ENCODE measurements at regions not wholly inside any gene's neighbourhood (a gene's known extent, or its start where the extent isn't known, plus 50 kb on each side); places are given as distances from the start of the nearest gene placed in this dataset.

DNA sequence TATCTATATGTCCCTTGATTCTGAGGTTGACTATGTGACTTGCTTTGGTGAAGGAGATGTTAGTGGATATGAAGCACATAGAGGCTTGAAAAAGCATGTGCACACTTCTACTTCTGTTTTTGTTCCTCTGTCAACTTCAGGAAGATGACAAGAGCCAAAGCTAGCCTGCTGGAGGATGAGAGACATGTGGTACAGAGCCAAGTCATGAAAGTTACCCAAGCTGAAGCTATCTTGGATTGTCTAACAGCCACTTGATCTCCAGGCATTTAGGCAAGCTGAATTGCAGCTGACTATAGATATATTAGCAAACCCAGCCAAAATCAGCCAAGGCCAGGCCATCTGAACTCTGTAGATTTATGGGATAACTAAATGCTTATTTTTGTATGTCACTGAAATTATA, 70.8 kb upstream of the DYNLT3 start:
- H3K9ac ChIP-seq (ENCODE audit: low read length): no peak overlapping the region
- no peaks in the 10 kb centered on the region for H3K9me3 Mint-ChIP-seq (ENCODE audit: unreplicated experiment)
- no peak overlapping the region for H3K4me2 ChIP-seq (ENCODE audit: low read length)
- DNase-seq (ENCODE audit: low read depth) (no peak), FAIRE-seq (peak; percentile 50)
- H3K4me3 ChIP-seq (ENCODE audit: insufficient read depth, low read depth, low read length): no peak overlapping the region
- H4K20me1 ChIP-seq (ENCODE audit: insufficient read depth, low read length): no peaks in the 10 kb centered on the region
- peaks cover 6% of the 10 kb centered on the region for H3K36me3 Mint-ChIP-seq (ENCODE audit: low read depth, unreplicated experiment)
- no peak overlapping the region for H2AFZ ChIP-seq (ENCODE audit: low read depth, low read length)
- H3K4me1 ChIP-seq (ENCODE audit: insufficient read depth, low read length): peaks cover 3% of the 10 kb centered on the region
- no peak overlapping the region for H3K27ac Mint-ChIP-seq (ENCODE audit: unreplicated experiment)
- H3K79me2 ChIP-seq (ENCODE audit: insufficient read depth, low read length): peaks cover 4% of the 10 kb centered on the region
- H3K27me3 Mint-ChIP-seq (ENCODE audit: low read depth, unreplicated experiment): no peaks in the 10 kb centered on the region
- no peaks in the 10 kb centered on the region for H3K36me3 ChIP-seq (ENCODE audit: insufficient read depth, low read length)
- H3K27me3 ChIP-seq (ENCODE audit: insufficient read depth, low read length): no peaks in the 10 kb centered on the region
- no peak overlapping the region for H3K4me3 Mint-ChIP-seq (ENCODE audit: unreplicated experiment)
- no peak overlapping the region for H3K27ac ChIP-seq (ENCODE audit: low read depth, low read length)
- TF ChIP-seq, protein P1, sequence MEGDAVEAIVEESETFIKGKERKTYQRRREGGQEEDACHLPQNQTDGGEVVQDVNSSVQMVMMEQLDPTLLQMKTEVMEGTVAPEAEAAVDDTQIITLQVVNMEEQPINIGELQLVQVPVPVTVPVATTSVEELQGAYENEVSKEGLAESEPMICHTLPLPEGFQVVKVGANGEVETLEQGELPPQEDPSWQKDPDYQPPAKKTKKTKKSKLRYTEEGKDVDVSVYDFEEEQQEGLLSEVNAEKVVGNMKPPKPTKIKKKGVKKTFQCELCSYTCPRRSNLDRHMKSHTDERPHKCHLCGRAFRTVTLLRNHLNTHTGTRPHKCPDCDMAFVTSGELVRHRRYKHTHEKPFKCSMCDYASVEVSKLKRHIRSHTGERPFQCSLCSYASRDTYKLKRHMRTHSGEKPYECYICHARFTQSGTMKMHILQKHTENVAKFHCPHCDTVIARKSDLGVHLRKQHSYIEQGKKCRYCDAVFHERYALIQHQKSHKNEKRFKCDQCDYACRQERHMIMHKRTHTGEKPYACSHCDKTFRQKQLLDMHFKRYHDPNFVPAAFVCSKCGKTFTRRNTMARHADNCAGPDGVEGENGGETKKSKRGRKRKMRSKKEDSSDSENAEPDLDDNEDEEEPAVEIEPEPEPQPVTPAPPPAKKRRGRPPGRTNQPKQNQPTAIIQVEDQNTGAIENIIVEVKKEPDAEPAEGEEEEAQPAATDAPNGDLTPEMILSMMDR (IDR thresholded peaks at IDR 0.05; ENCODE audit: insufficient read depth, low read depth, low read length): no peak
- TF ChIP-seq EZH2 (IDR thresholded peaks at IDR 0.05; ENCODE audit: insufficient read depth, low read length): no peak
- peaks cover 6% of the 10 kb centered on the region for H3K9me3 ChIP-seq (ENCODE audit: insufficient read depth, low read depth, low read length)
- H3K4me1 Mint-ChIP-seq (ENCODE audit: low read depth, unreplicated experiment): peaks cover 2% of the 10 kb centered on the region

DNA sequence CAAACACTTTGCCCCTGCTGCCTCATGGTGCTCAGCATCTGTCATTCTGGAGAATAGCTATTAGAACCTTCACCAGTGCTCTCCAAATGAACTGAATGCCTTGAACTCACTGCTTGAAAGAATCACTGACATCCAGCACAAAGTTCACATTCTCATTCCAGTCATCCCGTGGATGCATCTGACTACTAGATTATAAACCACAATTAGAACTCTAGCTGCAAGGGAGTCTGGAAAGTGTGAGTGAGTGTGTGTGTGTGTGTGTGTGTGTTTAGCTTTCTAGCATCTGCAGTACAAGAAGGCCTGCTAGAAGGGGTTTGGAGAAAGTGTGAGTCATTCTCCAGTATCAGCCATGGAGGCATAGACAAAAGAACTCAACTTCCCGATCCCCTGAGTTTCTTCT, 71.3 kb upstream of the DYNLT3 start:
- H3K27ac ChIP-seq (ENCODE audit: low read depth, low read length): no peak overlapping the region
- Mint-ChIP-seq H3K9me3 (ENCODE audit: unreplicated experiment) (no peaks in the 10 kb centered on the region), H3K36me3 (ENCODE audit: low read depth, unreplicated experiment) (peaks cover 6% of the 10 kb centered on the region), H3K4me1 (ENCODE audit: low read depth, unreplicated experiment) (peaks cover 2% of the 10 kb centered on the region), H3K27me3 (ENCODE audit: low read depth, unreplicated experiment) (no peaks in the 10 kb centered on the region), H3K27ac (ENCODE audit: unreplicated experiment) (no peak overlapping the region), H3K4me3 (ENCODE audit: unreplicated experiment) (no peak overlapping the region)
- FAIRE-seq (no peak), DNase-seq (ENCODE audit: low read depth) (no peak)
- no peaks in the 10 kb centered on the region for H4K20me1 ChIP-seq (ENCODE audit: insufficient read depth, low read length)
- no peak overlapping the region for H3K9ac ChIP-seq (ENCODE audit: low read length)
- no peak overlapping the region for H2AFZ ChIP-seq (ENCODE audit: low read depth, low read length)
- H3K4me2 ChIP-seq (ENCODE audit: low read length): no peak overlapping the region
- H3K27me3 ChIP-seq (ENCODE audit: insufficient read depth, low read length): no peaks in the 10 kb centered on the region
- peaks cover 6% of the 10 kb centered on the region for H3K9me3 ChIP-seq (ENCODE audit: insufficient read depth, low read depth, low read length)
- no peak for TF ChIP-seq EZH2 (IDR thresholded peaks at IDR 0.05; ENCODE audit: insufficient read depth, low read length)
- TF ChIP-seq, protein P1 (IDR thresholded peaks at IDR 0.05; ENCODE audit: insufficient read depth, low read depth, low read length): no peak
- H3K79me2 ChIP-seq (ENCODE audit: insufficient read depth, low read length): no peaks in the 10 kb centered on the region
- H3K4me1 ChIP-seq (ENCODE audit: insufficient read depth, low read length): peaks cover 3% of the 10 kb centered on the region
- no peak overlapping the region for H3K4me3 ChIP-seq (ENCODE audit: insufficient read depth, low read depth, low read length)
- H3K36me3 ChIP-seq (ENCODE audit: insufficient read depth, low read length): no peaks in the 10 kb centered on the region

- no peaks in the 10 kb centered on the region for H3K27me3 Mint-ChIP-seq (ENCODE audit: low read depth, unreplicated experiment)
- peak; percentile 89 for FAIRE-seq
- peaks cover 3% of the 10 kb centered on the region for H3K4me1 ChIP-seq (ENCODE audit: insufficient read depth, low read length)
Observed at GRCh38 chrX:37921758-37922157, 74.4 kb upstream of the DYNLT3 start.

More at GRCh38 chrX:37921758-37922157, 74.4 kb upstream of the DYNLT3 start:
- Mint-ChIP-seq H3K4me3 (ENCODE audit: unreplicated experiment) (no peak overlapping the region), H3K9me3 (ENCODE audit: unreplicated experiment) (no peaks in the 10 kb centered on the region), H3K27ac (ENCODE audit: unreplicated experiment) (no peak overlapping the region), H3K4me1 (ENCODE audit: low read depth, unreplicated experiment) (peaks cover 4% of the 10 kb centered on the region), H3K36me3 (ENCODE audit: low read depth, unreplicated experiment) (peaks cover 6% of the 10 kb centered on the region)
- Histone ChIP-seq H3K4me3 (ENCODE audit: insufficient read depth, low read depth, low read length) (no peak overlapping the region), H3K9me3 (ENCODE audit: insufficient read depth, low read depth, low read length) (peaks cover 6% of the 10 kb centered on the region), H3K79me2 (ENCODE audit: insufficient read depth, low read length) (no peaks in the 10 kb centered on the region), H4K20me1 (ENCODE audit: insufficient read depth, low read length) (no peaks in the 10 kb centered on the region), H3K9ac (ENCODE audit: low read length) (no peak overlapping the region), H2AFZ (ENCODE audit: low read depth, low read length) (no peak overlapping the region), H3K27me3 (ENCODE audit: insufficient read depth, low read length) (no peaks in the 10 kb centered on the region), H3K27ac (ENCODE audit: low read depth, low read length) (peak overlapping the region; percentile 63), H3K4me2 (ENCODE audit: low read length) (peak overlapping the region; percentile 56), H3K36me3 (ENCODE audit: insufficient read depth, low read length) (no peaks in the 10 kb centered on the region)
- TF ChIP-seq, protein P1 (IDR thresholded peaks at IDR 0.05; ENCODE audit: insufficient read depth, low read depth, low read length): no peak
- TF ChIP-seq EZH2 (IDR thresholded peaks at IDR 0.05; ENCODE audit: insufficient read depth, low read length): no peak
- peak; percentile 82 for DNase-seq (ENCODE audit: low read depth)

Data from astrocyte (in vitro differentiated cells and primary cell).